ENCODE measurements at regions not wholly inside any gene's neighbourhood (a gene's known extent, or its start where the extent isn't known, plus 50 kb on each side); places are given as distances from the start of the nearest gene placed in this dataset.

DNA sequence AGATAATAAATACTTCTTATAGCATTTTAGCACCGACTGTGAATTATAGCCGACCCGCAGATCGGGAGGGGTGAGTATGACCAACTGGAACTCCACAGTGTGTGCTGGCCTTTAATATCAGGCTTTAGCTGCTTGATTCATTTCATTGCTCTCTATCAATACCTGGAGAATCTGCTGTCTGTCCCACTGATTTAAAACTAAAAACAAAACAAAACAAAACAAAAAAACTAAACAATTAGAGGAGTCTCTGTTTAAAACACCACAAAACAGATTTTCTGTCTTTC is 216.8 kb downstream of the FAT3 start:
- no peaks in the 10 kb centered on the region for H3K9me3 ChIP-seq (ENCODE audit: control insufficient read depth, insufficient read depth, low read depth, low read length)
- DNase-seq (ENCODE audit: low read depth, low spot score) (no peak), ATAC-seq (no peak)
- intact Hi-C loops (cut with micrococcal nuclease; ENCODE audit: unreplicated experiment): no loop called here
- H3K36me3 ChIP-seq (ENCODE audit: control insufficient read depth, insufficient read depth, low read length): no peaks in the 10 kb centered on the region
- in situ Hi-C loops (cut with HindIII; ENCODE audit: low pct_unique_long_range_greater_than_20kb, low sequenced_read_pairs): no loop called here
- TF ChIP-seq TCF7L2 (IDR thresholded peaks at IDR 0.05; ENCODE audit: low read depth, low read length): no peak
- TF ChIP-seq, protein P1, sequence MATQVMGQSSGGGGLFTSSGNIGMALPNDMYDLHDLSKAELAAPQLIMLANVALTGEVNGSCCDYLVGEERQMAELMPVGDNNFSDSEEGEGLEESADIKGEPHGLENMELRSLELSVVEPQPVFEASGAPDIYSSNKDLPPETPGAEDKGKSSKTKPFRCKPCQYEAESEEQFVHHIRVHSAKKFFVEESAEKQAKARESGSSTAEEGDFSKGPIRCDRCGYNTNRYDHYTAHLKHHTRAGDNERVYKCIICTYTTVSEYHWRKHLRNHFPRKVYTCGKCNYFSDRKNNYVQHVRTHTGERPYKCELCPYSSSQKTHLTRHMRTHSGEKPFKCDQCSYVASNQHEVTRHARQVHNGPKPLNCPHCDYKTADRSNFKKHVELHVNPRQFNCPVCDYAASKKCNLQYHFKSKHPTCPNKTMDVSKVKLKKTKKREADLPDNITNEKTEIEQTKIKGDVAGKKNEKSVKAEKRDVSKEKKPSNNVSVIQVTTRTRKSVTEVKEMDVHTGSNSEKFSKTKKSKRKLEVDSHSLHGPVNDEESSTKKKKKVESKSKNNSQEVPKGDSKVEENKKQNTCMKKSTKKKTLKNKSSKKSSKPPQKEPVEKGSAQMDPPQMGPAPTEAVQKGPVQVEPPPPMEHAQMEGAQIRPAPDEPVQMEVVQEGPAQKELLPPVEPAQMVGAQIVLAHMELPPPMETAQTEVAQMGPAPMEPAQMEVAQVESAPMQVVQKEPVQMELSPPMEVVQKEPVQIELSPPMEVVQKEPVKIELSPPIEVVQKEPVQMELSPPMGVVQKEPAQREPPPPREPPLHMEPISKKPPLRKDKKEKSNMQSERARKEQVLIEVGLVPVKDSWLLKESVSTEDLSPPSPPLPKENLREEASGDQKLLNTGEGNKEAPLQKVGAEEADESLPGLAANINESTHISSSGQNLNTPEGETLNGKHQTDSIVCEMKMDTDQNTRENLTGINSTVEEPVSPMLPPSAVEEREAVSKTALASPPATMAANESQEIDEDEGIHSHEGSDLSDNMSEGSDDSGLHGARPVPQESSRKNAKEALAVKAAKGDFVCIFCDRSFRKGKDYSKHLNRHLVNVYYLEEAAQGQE (IDR thresholded peaks at IDR 0.05; ENCODE audit: insufficient read depth in 1 of 2, low read depth in 2 of 2, low read length in 1 of 2): no peak
- no peak for TF ChIP-seq SIN3A (IDR thresholded peaks at IDR 0.05; ENCODE audit: borderline replicate concordance, insufficient read depth, low read depth, low read length)
- no peak for TF ChIP-seq CTCF (IDR thresholded peaks at IDR 0.05)
- TF ChIP-seq POLR2AphosphoS5 (IDR thresholded peaks at IDR 0.05; ENCODE audit: low read depth, low read length): no peak
- no peaks in the 10 kb centered on the region for H3K27me3 ChIP-seq (ENCODE audit: control insufficient read depth, insufficient read depth, low read length)
- ChIA-PET CTCF (no interaction called here), POLR2A (no interaction called here)
- no peaks in the 10 kb centered on the region for H3K4me1 ChIP-seq (ENCODE audit: control insufficient read depth, insufficient read depth, low read length)
- no peak overlapping the region for H3K27ac ChIP-seq (ENCODE audit: low read length)
- H3K4me3 ChIP-seq (ENCODE audit: low read depth in 2 of 2, low read length in 2 of 2): no peak overlapping the region
- BruUV-seq (replicated peaks): no TSS peak

- TF ChIP-seq TCF7L2 (IDR thresholded peaks at IDR 0.05; ENCODE audit: low read depth, low read length) (no peak), SIN3A (IDR thresholded peaks at IDR 0.05; ENCODE audit: borderline replicate concordance, insufficient read depth, low read depth, low read length) (no peak), CTCF (IDR thresholded peaks at IDR 0.05) (no peak), POLR2AphosphoS5 (IDR thresholded peaks at IDR 0.05; ENCODE audit: low read depth, low read length) (no peak)
- TF ChIP-seq, protein P1 (IDR thresholded peaks at IDR 0.05; ENCODE audit: insufficient read depth in 1 of 2, low read depth in 2 of 2, low read length in 1 of 2): no peak
- H3K27me3 ChIP-seq (ENCODE audit: control insufficient read depth, insufficient read depth, low read length): no peaks in the 10 kb centered on the region
- H3K4me3 ChIP-seq (ENCODE audit: low read depth in 2 of 2, low read length in 2 of 2): no peak overlapping the region
- H3K36me3 ChIP-seq (ENCODE audit: control insufficient read depth, insufficient read depth, low read length): no peaks in the 10 kb centered on the region
- DNase-seq (ENCODE audit: low read depth, low spot score): no peak
- intact Hi-C loops (cut with micrococcal nuclease; ENCODE audit: unreplicated experiment) (no loop called here), in situ Hi-C loops (cut with HindIII; ENCODE audit: low pct_unique_long_range_greater_than_20kb, low sequenced_read_pairs) (no loop called here)
- H3K9me3 ChIP-seq (ENCODE audit: control insufficient read depth, insufficient read depth, low read depth, low read length): no peaks in the 10 kb centered on the region
- ChIA-PET CTCF (no interaction called here), POLR2A (no interaction called here)
- BruUV-seq (replicated peaks): no TSS peak
- no peak overlapping the region for H3K27ac ChIP-seq (ENCODE audit: low read length)
- H3K4me1 ChIP-seq (ENCODE audit: control insufficient read depth, insufficient read depth, low read length): no peaks in the 10 kb centered on the region
- ATAC-seq: no peak
Measured at GRCh38 chr11:92443199-92443598, 218.6 kb downstream of the FAT3 start.

Measured in Panc1 (cell line).